LoVo (cell line): ENCODE measurements at regions not wholly inside any gene's neighbourhood (a gene's known extent, or its start where the extent isn't known, plus 50 kb on each side); places are given as distances from the start of the nearest gene placed in this dataset.

ENCODE experiments used
- DNase-seq: peaks from one replicate; pipeline ENCODE4 v3.0.0-alpha.2; 2016; ENCODE audit warnings: low spot score

DNA sequence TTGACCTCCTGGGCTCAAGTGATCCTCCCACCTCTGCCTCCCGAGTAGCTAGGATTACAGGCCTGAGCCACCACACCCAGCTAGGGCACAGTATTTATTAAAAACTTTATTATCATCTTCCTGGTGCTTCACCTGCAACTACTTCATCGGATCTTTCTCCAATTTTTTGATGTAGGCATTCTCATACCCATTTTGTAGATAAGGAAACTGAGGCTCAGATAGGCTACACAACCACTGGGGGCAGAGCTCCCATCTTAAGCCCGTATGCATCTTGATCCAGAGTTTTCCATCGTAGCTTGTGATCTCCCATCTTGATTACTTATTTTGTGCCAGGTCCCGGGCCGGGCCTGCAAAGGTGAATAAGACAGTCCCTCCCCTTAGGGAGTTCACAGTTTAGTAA lies 68.1 kb upstream of the BCOR start:
- DNase-seq = no peak

- DNase-seq = no peak
Observed at GRCh38 chrX:40165206-40165605, 67.4 kb upstream of the BCOR start.

DNA sequence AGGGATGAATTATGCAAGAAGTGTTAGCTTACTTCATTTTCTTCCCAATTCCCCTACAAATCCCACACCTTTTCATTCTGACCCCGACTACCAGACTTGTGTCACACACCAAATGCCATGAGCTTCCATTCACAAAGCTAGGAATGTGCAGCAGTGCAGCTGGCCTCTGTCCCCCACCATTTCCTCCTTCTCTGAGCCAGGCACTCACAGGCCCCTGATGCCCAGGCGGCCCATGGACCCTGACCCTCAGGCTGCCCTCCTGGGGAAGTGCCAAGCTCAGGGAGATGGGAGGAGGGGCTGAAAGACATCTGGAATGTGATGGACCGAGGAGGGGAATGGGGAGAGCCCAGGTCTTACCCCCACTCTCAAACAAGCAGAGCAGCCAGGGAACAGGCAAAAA lies 67.0 kb upstream of the BCOR start:
- no peak for DNase-seq

DNA sequence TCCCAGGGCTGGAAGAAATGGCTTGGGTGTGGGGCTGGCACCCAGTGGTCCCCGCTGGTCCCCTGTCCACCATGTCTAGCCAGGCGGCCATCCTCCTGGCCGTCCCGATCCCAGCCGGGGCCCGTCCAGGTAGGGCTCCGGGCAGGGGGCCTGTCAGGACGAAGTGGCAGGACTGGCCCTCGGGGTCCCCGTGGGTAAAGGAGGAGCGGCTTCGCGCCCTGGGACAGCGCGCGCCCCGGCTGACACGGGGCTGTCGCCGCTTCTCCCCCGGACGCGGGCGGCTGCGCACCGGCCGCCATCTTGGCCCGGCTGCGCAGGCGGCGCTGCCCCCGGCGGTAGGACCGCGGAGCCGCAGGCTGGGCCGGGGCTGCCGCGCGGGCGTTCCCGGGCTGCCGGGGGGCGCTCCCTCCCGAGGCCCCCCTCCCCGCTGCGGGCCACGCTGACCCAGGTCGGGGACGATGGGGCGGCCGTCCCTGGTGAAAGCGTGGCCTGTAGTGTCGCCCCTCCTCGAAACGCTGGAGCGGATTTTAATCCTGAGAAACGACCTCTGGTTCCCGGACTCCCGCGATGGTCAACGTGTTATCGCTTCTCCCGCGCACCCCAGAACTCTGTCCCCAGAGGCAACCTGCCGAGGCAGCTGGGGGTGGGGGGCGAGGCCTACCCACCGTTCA lies 60.4 kb upstream of the BCOR start:
- no peak for DNase-seq

DNA sequence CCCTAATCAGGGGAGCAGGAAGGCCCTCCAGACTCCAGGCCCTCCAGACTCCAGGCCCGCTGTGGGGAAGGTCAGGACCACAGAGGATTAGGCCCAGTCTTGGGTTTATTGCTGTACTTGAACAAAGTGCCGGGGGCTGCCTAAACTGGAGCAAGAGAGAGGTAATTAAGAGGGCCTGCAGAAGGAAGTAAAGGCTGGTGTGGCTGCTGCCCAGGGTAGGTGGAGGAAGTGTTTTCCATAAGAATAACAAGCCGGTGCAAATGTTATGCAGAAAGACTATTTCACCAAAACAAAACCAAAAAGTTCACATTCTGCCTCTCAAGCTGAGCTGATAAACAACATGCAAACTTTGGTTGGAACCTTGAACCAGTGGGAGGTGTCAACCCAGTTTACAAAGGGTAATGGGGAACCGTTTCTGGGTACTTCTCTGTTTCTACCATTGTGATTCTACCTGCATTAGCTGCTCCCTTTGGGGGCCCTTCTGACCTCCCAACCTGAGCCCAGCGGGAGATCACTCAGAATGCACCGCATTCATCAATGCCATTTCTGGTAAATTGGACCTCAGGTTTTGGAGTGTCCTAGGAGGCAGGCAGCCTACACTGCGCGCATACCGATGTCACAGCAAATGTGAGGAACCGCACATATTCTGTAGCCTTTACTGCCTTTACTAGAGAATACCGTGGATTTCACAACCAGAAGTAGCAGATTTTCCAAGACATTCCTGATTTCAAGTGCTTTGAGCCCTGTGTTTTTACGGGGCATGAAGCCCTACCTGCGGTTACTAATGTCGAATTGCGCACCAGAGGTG lies 59.7 kb upstream of the BCOR start:
- DNase-seq = no peak

DNA sequence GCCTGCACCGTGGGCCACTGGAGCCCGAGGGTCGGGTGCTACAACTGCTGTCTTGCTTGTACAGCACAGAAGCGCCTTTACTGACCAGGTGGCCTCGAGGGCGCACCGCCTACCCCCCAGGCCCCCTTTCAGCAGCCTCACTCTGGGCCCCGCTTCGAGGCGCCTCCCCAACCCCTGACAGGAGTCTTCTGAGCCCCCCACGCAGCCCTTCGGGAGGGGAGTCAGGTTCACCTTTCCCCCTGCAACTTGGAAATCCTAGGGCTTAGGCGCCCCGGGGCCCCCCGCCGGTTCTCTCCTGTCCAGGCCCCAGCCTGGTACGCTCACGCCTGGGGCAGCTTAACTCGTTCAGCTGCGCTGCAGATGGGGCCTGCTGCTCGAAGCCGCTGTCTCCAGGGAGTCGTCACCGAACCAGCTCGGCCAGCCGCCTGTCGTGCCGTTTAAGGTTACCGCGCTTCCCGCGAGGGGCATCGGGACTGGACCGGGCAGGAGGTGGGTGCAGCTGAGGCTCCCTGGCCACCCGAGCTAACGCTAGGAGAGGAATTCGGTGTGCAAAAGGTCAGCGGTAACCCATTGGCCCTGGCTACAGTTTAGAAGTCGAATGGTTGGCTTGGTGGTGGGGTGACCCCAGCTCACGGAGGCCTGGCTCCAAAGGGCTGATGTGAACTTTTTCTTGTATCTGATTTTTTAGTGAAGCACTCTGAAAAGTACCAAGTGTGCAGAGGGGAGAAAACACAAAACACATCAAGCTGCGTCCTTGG lies 58.9 kb upstream of the BCOR start:
- DNase-seq = no peak

DNA sequence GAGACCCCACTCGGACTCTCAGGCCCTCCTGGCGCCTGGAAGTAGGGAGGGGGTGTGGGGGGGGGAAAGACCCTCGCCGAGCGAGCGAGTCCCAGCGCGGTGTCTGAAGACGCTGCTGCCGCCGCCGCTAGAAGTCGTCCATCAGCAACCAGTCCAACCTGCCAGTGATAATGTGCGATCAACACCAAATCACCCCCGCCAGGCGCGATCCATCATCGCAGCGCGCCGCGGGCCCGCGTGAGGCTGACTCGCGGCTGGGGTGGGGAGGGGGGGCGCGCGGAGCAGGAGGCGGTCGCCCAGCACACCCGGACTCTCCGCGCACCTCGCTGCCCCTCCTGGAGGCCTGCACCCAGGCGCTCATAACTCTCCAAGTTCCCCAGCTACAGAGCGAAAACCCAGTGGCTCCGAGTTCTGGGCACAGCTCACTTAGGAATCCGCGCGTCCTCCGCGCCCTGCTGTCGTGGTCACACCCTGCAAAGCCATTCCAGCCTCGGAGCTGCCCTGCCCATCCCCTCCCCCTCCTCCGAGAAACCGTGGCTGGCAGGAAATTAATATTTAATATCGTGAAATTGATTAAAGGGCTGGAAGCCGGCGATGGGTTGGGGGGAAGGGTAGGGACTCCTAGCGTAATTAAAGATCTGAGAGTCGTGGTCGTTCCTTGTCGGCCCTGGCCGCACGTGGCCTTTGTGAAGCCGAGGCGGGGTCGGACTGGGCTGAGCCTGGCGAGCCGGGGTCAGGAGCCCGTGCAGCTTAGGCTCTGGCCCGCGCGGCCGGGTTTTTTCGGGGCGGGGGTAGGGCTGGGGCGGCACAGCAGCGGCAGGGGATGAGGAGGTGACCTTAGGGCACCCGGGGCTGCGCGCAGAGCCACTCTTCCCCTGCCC lies 58.1 kb upstream of the BCOR start:
- DNase-seq = no peak

- DNase-seq = no peak
Observed at GRCh38 chrX:40154853-40155588, 57.3 kb upstream of the BCOR start.

- DNase-seq = no peak
Observed at GRCh38 chrX:40154250-40154852, 56.6 kb upstream of the BCOR start.

- DNase-seq = no peak
Observed at GRCh38 chrX:40153345-40154249, 55.8 kb upstream of the BCOR start.

- no peak for DNase-seq
Observed at GRCh38 chrX:40152741-40153344, 55.1 kb upstream of the BCOR start.

GRCh38 chrX:40152173-40152711 lies 54.5 kb upstream of the BCOR start:
- DNase-seq = no peak

- DNase-seq = no peak
Observed at GRCh38 chrX:40151211-40152172, 53.7 kb upstream of the BCOR start.

DNA sequence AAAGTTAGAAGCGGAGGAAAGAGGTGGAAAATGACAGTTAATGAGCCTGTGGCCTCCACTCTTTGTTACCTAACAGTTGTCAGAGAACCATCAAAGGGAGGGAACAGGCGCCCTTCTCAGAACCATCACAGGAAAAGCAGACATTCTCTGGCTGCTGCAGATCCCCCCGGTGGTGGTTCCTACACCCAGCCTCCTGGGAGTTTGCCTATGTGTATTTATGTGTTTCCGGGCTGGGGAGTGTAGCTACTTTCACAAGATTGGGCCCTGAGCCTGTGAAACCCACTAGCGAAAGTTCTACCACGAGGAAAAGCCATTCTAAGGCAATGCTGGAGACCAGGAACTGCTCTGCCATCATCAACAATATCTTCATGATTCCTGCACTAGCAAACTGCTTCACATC lies 52.7 kb upstream of the BCOR start:
- DNase-seq = no peak

- DNase-seq = no peak
Observed at GRCh38 chrX:40149286-40150175, 51.8 kb upstream of the BCOR start.

DNA sequence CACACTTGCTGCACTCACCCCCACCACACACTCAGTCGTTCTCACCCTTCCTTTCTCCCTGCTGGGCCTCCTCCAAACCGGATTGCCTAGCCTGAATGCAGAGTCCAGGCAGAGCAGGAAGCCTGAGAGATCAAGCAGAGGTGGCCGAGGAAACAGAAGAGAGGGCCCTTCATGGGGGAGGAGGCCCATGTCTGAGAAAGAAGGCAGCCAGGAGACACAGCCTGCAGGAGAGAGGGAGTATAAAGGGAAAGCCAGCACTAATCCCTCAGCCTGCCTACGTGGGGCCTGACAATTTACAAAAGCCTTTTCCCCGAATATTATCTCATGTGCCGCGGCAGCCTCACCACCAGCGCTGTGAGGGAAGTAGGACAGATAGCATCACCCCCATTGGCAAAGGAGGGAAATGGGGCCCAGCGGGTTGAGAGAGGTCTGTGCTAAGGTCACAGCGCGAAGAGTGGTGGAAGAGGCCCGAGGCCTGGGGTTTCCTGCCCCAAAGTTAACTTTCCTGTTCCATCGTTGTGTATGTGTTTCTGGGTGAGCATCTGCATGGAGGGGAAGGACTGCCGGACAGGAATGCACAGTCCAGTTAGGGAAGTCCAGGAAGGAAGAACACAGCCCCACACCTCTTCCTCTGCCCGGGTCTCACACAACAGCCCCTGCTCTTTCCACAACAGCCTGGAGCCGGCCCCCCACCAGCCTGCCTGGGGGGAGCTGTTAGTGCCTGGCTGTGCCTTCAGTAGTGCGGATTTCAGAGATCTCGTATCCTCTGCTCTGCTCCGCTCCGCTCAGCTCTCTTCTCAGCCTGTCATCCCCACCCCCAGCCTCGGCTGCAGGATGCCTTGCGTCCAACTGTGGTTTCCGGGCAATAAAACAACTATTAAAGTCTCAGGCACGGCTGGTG lies 50.9 kb upstream of the BCOR start:
- no peak for DNase-seq
